IPS-18a (cell line): ENCODE measurements at regions not wholly inside any gene's neighbourhood (a gene's known extent, or its start where the extent isn't known, plus 50 kb on each side); places are given as distances from the start of the nearest gene placed in this dataset.
A peak's percentile ranks its signal among the peaks of the same experiment; 100 is the strongest.

Source experiments
- H3K27ac ChIP-seq: one replicate; pipeline ENCODE4 v1.5.1; 2013; ENCODE audit warnings: low read length
- H3K27me3 ChIP-seq: one replicate; pipeline ENCODE4 v1.6.1; 2013; ENCODE audit warnings: mild to moderate bottlenecking, low read length; ENCODE audit not compliant: control insufficient read depth, insufficient read depth
- H3K36me3 ChIP-seq: one replicate; pipeline ENCODE4 v1.6.1; 2013; ENCODE audit warnings: low read depth, low read length; ENCODE audit not compliant: control insufficient read depth
- H3K4me1 ChIP-seq: one replicate; pipeline ENCODE4 v1.6.1; 2013; ENCODE audit warnings: low read depth, low read length; ENCODE audit not compliant: control insufficient read depth
- H3K4me3 ChIP-seq: one replicate; pipeline ENCODE4 v1.5.1; 2013; ENCODE audit warnings: low read length
- H3K9ac ChIP-seq: one replicate; pipeline ENCODE4 v1.6.1; 2013; ENCODE audit warnings: mild to moderate bottlenecking, low read length, moderate library complexity
- H3K9me3 ChIP-seq: one replicate; pipeline ENCODE4 v1.6.1; 2013; ENCODE audit warnings: low read depth, low read length; ENCODE audit not compliant: control insufficient read depth

DNA sequence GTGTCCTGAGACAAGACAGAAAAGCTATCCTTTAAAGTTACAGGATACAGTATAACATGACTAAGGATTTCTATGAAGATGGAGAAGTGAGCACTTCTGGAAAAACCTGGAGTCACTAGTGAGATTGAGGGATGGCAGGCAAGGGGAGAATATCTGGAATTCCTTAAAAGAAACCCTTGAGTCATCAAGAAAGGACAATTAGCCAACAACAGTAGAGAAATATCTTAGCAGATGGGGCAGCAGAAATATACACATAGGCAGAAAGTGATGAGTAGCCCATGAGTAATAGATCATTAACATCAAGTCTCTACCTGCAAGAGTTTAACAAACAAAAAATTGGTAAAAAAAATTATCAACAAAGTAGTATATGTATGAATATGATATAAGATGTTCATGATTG is 858.8 kb upstream of the FRG1 start:
- H3K27me3 ChIP-seq: no peaks in the 10 kb centered on the region
- H3K36me3 ChIP-seq: no peaks in the 10 kb centered on the region
- no peak overlapping the region for H3K4me3 ChIP-seq
- H3K9me3 ChIP-seq: no peaks in the 10 kb centered on the region
- no peak overlapping the region for H3K27ac ChIP-seq
- no peak overlapping the region for H3K9ac ChIP-seq
- no peaks in the 10 kb centered on the region for H3K4me1 ChIP-seq

DNA sequence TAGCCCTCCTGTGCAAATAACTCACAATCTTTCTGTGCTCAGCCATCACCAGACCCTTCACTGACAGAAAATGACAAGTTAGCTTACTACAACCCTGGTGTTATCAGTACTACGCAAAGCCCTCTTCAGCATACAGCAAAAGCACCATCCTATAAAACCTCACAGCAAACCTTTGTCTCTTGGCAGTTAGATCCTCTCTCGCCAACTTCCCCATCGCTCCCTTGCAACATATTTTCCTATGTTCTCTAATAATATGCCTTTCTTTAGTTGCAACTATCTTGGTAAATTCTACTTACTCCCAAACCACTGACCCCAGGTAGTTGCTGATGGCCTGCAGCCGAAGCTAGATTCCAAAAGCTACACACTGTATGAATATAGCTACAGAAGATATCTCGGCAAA is 856.9 kb upstream of the FRG1 start:
- no peaks in the 10 kb centered on the region for H3K4me1 ChIP-seq
- H3K9ac ChIP-seq: no peak overlapping the region
- H3K9me3 ChIP-seq: no peaks in the 10 kb centered on the region
- H3K36me3 ChIP-seq: no peaks in the 10 kb centered on the region
- H3K27ac ChIP-seq: no peak overlapping the region
- H3K27me3 ChIP-seq: no peaks in the 10 kb centered on the region
- no peak overlapping the region for H3K4me3 ChIP-seq

GRCh38 chr4:189084671-189085070 is 856.0 kb upstream of the FRG1 start:
- no peak overlapping the region for H3K9ac ChIP-seq
- no peaks in the 10 kb centered on the region for H3K36me3 ChIP-seq
- H3K27ac ChIP-seq: no peak overlapping the region
- no peaks in the 10 kb centered on the region for H3K9me3 ChIP-seq
- H3K4me3 ChIP-seq: no peak overlapping the region
- H3K27me3 ChIP-seq: no peaks in the 10 kb centered on the region
- H3K4me1 ChIP-seq: no peaks in the 10 kb centered on the region

GRCh38 chr4:189087971-189088370 is 852.7 kb upstream of the FRG1 start:
- H3K27me3 ChIP-seq: no peaks in the 10 kb centered on the region
- H3K4me1 ChIP-seq: no peaks in the 10 kb centered on the region
- no peak overlapping the region for H3K9ac ChIP-seq
- H3K36me3 ChIP-seq: no peaks in the 10 kb centered on the region
- no peaks in the 10 kb centered on the region for H3K9me3 ChIP-seq
- H3K4me3 ChIP-seq: no peak overlapping the region
- H3K27ac ChIP-seq: no peak overlapping the region

DNA sequence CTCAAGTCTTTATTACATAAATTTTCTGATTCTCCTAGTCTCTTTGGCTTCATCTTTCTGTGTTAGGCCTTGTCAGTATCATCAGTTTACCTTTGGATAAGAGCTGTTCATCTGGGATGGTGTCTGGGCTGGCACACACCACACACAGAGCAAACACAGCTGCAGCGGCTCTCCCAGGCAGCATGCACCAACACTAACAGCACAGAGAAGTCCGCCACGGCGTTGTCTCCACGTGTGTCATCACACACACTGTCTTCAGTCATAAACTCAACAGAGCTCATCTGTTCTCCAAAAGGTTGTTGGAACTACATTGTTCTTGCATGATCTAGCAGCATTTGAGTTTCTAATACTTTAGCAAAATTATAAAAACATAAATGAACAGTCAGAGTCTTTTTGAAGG is 851.9 kb upstream of the FRG1 start:
- Histone ChIP-seq H3K4me1 (no peaks in the 10 kb centered on the region), H3K36me3 (no peaks in the 10 kb centered on the region), H3K27me3 (no peaks in the 10 kb centered on the region)

GRCh38 chr4:189090174-189090814 is 850.4 kb upstream of the FRG1 start:
- peak overlapping the region; percentile 12 for H3K9ac ChIP-seq
- no peak overlapping the region for H3K27ac ChIP-seq
- H3K36me3 ChIP-seq: no peaks in the 10 kb centered on the region
- no peaks in the 10 kb centered on the region for H3K9me3 ChIP-seq
- no peak overlapping the region for H3K4me3 ChIP-seq
- no peaks in the 10 kb centered on the region for H3K27me3 ChIP-seq
- no peaks in the 10 kb centered on the region for H3K4me1 ChIP-seq

More for the DNA sequence above, 851.9 kb upstream of the FRG1 start:
- H3K9me3 ChIP-seq: no peaks in the 10 kb centered on the region
- no peak overlapping the region for H3K9ac ChIP-seq
- H3K4me3 ChIP-seq: no peak overlapping the region
- no peak overlapping the region for H3K27ac ChIP-seq

- H3K27me3 ChIP-seq: no peaks in the 10 kb centered on the region
- no peak overlapping the region for H3K27ac ChIP-seq
- H3K9ac ChIP-seq: no peak overlapping the region
- H3K9me3 ChIP-seq: no peaks in the 10 kb centered on the region
- H3K4me1 ChIP-seq: no peaks in the 10 kb centered on the region
- H3K36me3 ChIP-seq: no peaks in the 10 kb centered on the region
- H3K4me3 ChIP-seq: no peak overlapping the region
Measured at GRCh38 chr4:189092581-189092980, 848.1 kb upstream of the FRG1 start.

DNA sequence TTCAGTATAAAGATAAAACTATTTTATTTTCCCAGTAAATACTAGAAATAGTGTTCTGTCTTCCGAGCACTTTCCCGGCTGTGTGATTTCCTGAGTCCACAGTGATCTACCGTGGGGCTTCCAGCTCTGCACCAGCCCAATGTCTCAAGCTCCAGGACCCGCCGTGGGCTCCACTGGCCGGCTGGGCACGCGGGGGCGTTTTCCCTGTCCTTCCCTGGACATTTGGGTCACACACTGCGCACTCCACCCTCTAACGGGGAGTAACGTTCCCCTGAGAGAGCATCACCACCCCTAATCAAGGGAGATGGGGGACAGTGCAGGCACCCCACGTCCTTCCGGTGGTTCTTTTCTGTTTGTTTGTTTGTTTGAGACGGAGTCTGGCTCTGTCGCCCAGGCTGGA is 844.6 kb upstream of the FRG1 start:
- Histone ChIP-seq H3K27ac (no peak overlapping the region), H3K36me3 (no peaks in the 10 kb centered on the region), H3K9me3 (no peaks in the 10 kb centered on the region), H3K27me3 (no peaks in the 10 kb centered on the region), H3K4me1 (no peaks in the 10 kb centered on the region), H3K9ac (no peak overlapping the region), H3K4me3 (no peak overlapping the region)

DNA sequence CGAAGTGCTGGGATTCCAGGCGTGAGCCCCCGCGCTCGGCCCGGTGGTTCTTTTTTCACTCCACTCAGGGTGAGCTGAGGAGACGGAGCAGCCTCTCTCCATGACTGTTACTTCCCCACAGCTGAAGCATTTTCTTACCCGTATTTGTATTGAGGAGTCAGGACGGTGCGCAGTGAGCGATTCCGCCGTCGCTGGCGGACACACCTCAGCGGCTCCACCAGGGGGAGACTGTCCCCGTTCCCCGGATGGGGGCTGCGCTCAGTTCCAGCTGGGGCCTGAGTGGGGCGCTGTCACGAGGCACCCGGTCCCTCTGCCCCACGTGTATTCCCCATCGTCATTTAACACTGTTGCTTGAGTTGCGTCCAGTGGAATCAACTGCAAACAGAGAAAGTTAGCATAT is 844.0 kb upstream of the FRG1 start:
- no peaks in the 10 kb centered on the region for H3K36me3 ChIP-seq
- no peaks in the 10 kb centered on the region for H3K9me3 ChIP-seq

GRCh38 chr4:189098932-189099696 is 841.6 kb upstream of the FRG1 start:
- Histone ChIP-seq H3K9me3 (no peaks in the 10 kb centered on the region), H3K9ac (no peak overlapping the region), H3K27me3 (no peaks in the 10 kb centered on the region), H3K4me3 (no peak overlapping the region), H3K4me1 (no peaks in the 10 kb centered on the region), H3K36me3 (no peaks in the 10 kb centered on the region), H3K27ac (no peak overlapping the region)

More for the DNA sequence above, 844.0 kb upstream of the FRG1 start:
- Histone ChIP-seq H3K4me3 (no peak overlapping the region), H3K27me3 (no peaks in the 10 kb centered on the region), H3K27ac (no peak overlapping the region), H3K4me1 (no peaks in the 10 kb centered on the region), H3K9ac (no peak overlapping the region)

DNA sequence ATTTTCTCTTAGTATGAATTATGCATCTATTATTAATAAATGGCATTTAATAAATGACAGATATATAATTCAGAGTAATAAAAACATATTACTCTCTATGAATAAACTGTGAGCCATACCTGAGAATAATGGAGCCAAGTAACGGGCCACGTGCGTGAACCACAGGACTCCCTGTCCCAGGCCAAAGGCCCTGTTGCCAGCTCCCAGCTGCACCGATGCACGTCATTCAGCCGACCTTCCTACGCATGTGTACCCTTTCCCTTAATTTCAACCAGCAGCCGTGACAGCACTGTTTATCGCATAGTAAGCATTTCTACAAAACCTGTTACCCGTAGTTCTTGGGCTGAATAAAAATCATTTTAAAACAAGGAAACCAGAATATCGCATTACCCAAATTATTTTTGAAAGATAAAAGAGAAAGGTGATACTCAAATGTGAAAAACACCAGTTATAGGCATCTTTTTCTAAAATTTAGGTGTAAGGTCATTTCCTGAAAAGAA is 827.2 kb upstream of the FRG1 start:
- H3K9me3 ChIP-seq: no peaks in the 10 kb centered on the region
- no peaks in the 10 kb centered on the region for H3K27me3 ChIP-seq
- no peaks in the 10 kb centered on the region for H3K4me1 ChIP-seq
- H3K36me3 ChIP-seq: no peaks in the 10 kb centered on the region
- no peak overlapping the region for H3K9ac ChIP-seq
- H3K4me3 ChIP-seq: no peak overlapping the region
- no peak overlapping the region for H3K27ac ChIP-seq

DNA sequence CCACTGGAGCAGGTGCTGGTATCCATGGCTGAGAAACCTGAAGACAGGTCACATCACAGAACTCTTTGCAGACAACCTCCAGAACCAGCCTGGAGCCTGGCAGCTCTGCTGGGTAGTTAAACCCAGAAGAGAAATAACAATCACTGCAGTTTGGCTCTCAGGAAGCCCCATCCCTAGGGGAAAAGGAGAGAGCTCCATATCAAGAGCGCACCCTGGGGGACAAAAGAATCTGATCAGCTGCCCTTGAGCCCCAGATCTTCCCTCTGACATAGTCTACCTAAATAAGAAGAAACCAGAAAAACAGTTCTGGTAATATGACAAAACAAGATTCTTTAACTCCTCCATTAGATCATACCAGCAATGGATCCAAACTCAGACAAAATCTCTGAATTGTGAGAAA is 823.2 kb upstream of the FRG1 start:
- Histone ChIP-seq H3K36me3 (no peaks in the 10 kb centered on the region), H3K27ac (no peak overlapping the region), H3K4me3 (no peak overlapping the region), H3K9ac (no peak overlapping the region), H3K9me3 (no peaks in the 10 kb centered on the region), H3K4me1 (no peaks in the 10 kb centered on the region), H3K27me3 (no peaks in the 10 kb centered on the region)
